Activated T-cell treated with anti-CD3 and anti-CD28 coated beads, Interleukin-2, amount 50 U/mL, for 4 hours (primary cell): ENCODE measurements at regions not wholly inside any gene's neighbourhood (a gene's known extent, or its start where the extent isn't known, plus 50 kb on each side); places are given as distances from the start of the nearest gene placed in this dataset.
"Not testable (repeated sequence)": the region's sequence is repeated elsewhere in the genome, so short reads cannot be mapped to it uniquely, and the experiment has no call there.

Source experiments
- ATAC-seq, 2 donors: fragments of 200-7000 bp; cut with Tn5 transposase; one replicate each; pipeline ENCODE4 v1.10.0; 2021
- DNase-seq: peaks from one replicate; pipeline ENCODE4 v3.0.0-alpha.2; 2020
- H3K27me3 Mint-ChIP-seq: one replicate; pipeline ENCODE4 v1.8.0; 2021; ENCODE audit warnings: low read depth, mixed read lengths
- H3K36me3 Mint-ChIP-seq: one replicate; pipeline ENCODE4 v1.8.0; 2022; ENCODE audit warnings: mixed read lengths; ENCODE audit not compliant: insufficient read depth
- H3K4me1 Mint-ChIP-seq: one replicate; pipeline ENCODE4 v1.8.0; 2021; ENCODE audit warnings: low read depth, mixed read lengths
- H3K4me3 Mint-ChIP-seq: one replicate; pipeline ENCODE4 v1.8.0; 2021; ENCODE audit warnings: mild to moderate bottlenecking, moderate library complexity, mixed read lengths
- H3K9me3 Mint-ChIP-seq: one replicate; pipeline ENCODE4 v1.8.0; 2021; ENCODE audit warnings: mixed read lengths

GRCh38 chr11:24217319-24217718, 279.5 kb upstream of the LUZP2 start:
- not testable (repeated sequence) for H3K9me3 Mint-ChIP-seq, H3K36me3 Mint-ChIP-seq, ATAC-seq, DNase-seq, H3K4me3 Mint-ChIP-seq, H3K4me1 Mint-ChIP-seq, H3K27me3 Mint-ChIP-seq

- Mint-ChIP-seq H3K9me3 (peaks cover 23% of the 10 kb centered on the region), H3K4me3 (no peak overlapping the region), H3K36me3 (no peaks in the 10 kb centered on the region), H3K4me1 (no peaks in the 10 kb centered on the region), H3K27me3 (no peaks in the 10 kb centered on the region)
- DNase-seq = no peak
- no peak for ATAC-seq
Measured at GRCh38 chr11:24225501-24225900, 271.4 kb upstream of the LUZP2 start.

GRCh38 chr11:24226606-24227005, 270.2 kb upstream of the LUZP2 start:
- ATAC-seq = no peak
- H3K4me1 Mint-ChIP-seq = no peaks in the 10 kb centered on the region
- H3K36me3 Mint-ChIP-seq = no peaks in the 10 kb centered on the region
- no peaks in the 10 kb centered on the region for H3K27me3 Mint-ChIP-seq
- DNase-seq = no peak
- H3K4me3 Mint-ChIP-seq = no peak overlapping the region
- peaks cover 23% of the 10 kb centered on the region for H3K9me3 Mint-ChIP-seq

- DNase-seq (no peak), ATAC-seq (no peak)
- no peak overlapping the region for H3K4me3 Mint-ChIP-seq
- no peaks in the 10 kb centered on the region for H3K4me1 Mint-ChIP-seq
- no peaks in the 10 kb centered on the region for H3K27me3 Mint-ChIP-seq
- no peaks in the 10 kb centered on the region for H3K36me3 Mint-ChIP-seq
- peaks cover 15% of the 10 kb centered on the region for H3K9me3 Mint-ChIP-seq
Measured at GRCh38 chr11:24233041-24233440, 263.8 kb upstream of the LUZP2 start.

GRCh38 chr11:24234822-24235508, 261.9 kb upstream of the LUZP2 start:
- no peaks in the 10 kb centered on the region for H3K27me3 Mint-ChIP-seq
- ATAC-seq = no peak
- no peak overlapping the region for H3K4me3 Mint-ChIP-seq
- no peak for DNase-seq
- H3K36me3 Mint-ChIP-seq = no peaks in the 10 kb centered on the region
- peaks cover 3% of the 10 kb centered on the region for H3K9me3 Mint-ChIP-seq
- no peaks in the 10 kb centered on the region for H3K4me1 Mint-ChIP-seq

GRCh38 chr11:24238771-24239645, 257.8 kb upstream of the LUZP2 start:
- H3K27me3 Mint-ChIP-seq = no peaks in the 10 kb centered on the region
- peaks cover 13% of the 10 kb centered on the region for H3K9me3 Mint-ChIP-seq
- no peaks in the 10 kb centered on the region for H3K36me3 Mint-ChIP-seq
- ATAC-seq (no peak), DNase-seq (no peak)
- H3K4me3 Mint-ChIP-seq = no peak overlapping the region
- no peaks in the 10 kb centered on the region for H3K4me1 Mint-ChIP-seq

GRCh38 chr11:24239930-24240329, 256.9 kb upstream of the LUZP2 start:
- Mint-ChIP-seq H3K36me3 (no peaks in the 10 kb centered on the region), H3K9me3 (peaks cover 15% of the 10 kb centered on the region), H3K4me3 (no peak overlapping the region), H3K4me1 (no peaks in the 10 kb centered on the region), H3K27me3 (no peaks in the 10 kb centered on the region)
- no peak for ATAC-seq
- no peak for DNase-seq

- DNase-seq = no peak
- Mint-ChIP-seq H3K36me3 (no peaks in the 10 kb centered on the region), H3K4me1 (no peaks in the 10 kb centered on the region)
Measured at GRCh38 chr11:24240496-24241175, 256.2 kb upstream of the LUZP2 start.

GRCh38 chr11:24246715-24247114, 250.1 kb upstream of the LUZP2 start:
- Mint-ChIP-seq H3K4me3 (no peak overlapping the region), H3K9me3 (peaks cover 16% of the 10 kb centered on the region), H3K4me1 (no peaks in the 10 kb centered on the region), H3K27me3 (no peaks in the 10 kb centered on the region), H3K36me3 (no peaks in the 10 kb centered on the region)
- DNase-seq (no peak), ATAC-seq (no peak)

More at GRCh38 chr11:24240496-24241175, 256.2 kb upstream of the LUZP2 start:
- Mint-ChIP-seq H3K27me3 (no peaks in the 10 kb centered on the region), H3K4me3 (no peak overlapping the region), H3K9me3 (peaks cover 18% of the 10 kb centered on the region)
- ATAC-seq = no peak

GRCh38 chr11:24247846-24248245, 249.0 kb upstream of the LUZP2 start:
- H3K36me3 Mint-ChIP-seq = no peaks in the 10 kb centered on the region
- H3K9me3 Mint-ChIP-seq = peaks cover 20% of the 10 kb centered on the region
- DNase-seq (no peak), ATAC-seq (no peak)
- H3K27me3 Mint-ChIP-seq = no peaks in the 10 kb centered on the region
- no peaks in the 10 kb centered on the region for H3K4me1 Mint-ChIP-seq
- H3K4me3 Mint-ChIP-seq = no peak overlapping the region

- ATAC-seq (no peak), DNase-seq (no peak)
- Mint-ChIP-seq H3K4me1 (no peaks in the 10 kb centered on the region), H3K9me3 (peaks cover 18% of the 10 kb centered on the region), H3K36me3 (no peaks in the 10 kb centered on the region), H3K27me3 (no peaks in the 10 kb centered on the region), H3K4me3 (no peak overlapping the region)
Measured at GRCh38 chr11:24249921-24250320, 246.9 kb upstream of the LUZP2 start.

- no peak for ATAC-seq
- DNase-seq = no peak
- Mint-ChIP-seq H3K4me1 (no peaks in the 10 kb centered on the region), H3K27me3 (no peaks in the 10 kb centered on the region), H3K4me3 (no peak overlapping the region), H3K9me3 (peaks cover 12% of the 10 kb centered on the region), H3K36me3 (no peaks in the 10 kb centered on the region)
Measured at GRCh38 chr11:24253237-24253760, 243.6 kb upstream of the LUZP2 start.

- no peak overlapping the region for H3K4me3 Mint-ChIP-seq
- no peaks in the 10 kb centered on the region for H3K36me3 Mint-ChIP-seq
- DNase-seq (no peak), ATAC-seq (no peak)
- no peaks in the 10 kb centered on the region for H3K27me3 Mint-ChIP-seq
- no peaks in the 10 kb centered on the region for H3K4me1 Mint-ChIP-seq
- peaks cover 3% of the 10 kb centered on the region for H3K9me3 Mint-ChIP-seq
Measured at GRCh38 chr11:24264868-24265267, 232.0 kb upstream of the LUZP2 start.

GRCh38 chr11:24267014-24267413, 229.8 kb upstream of the LUZP2 start:
- Mint-ChIP-seq H3K36me3 (no peaks in the 10 kb centered on the region), H3K4me1 (no peaks in the 10 kb centered on the region), H3K4me3 (no peak overlapping the region), H3K9me3 (peaks cover 9% of the 10 kb centered on the region), H3K27me3 (no peaks in the 10 kb centered on the region)
- DNase-seq (no peak), ATAC-seq (no peak)
